Caco-2 (cell line): ENCODE measurements at regions not wholly inside any gene's neighbourhood (a gene's known extent, or its start where the extent isn't known, plus 50 kb on each side); places are given as distances from the start of the nearest gene placed in this dataset.

Source experiments
- BruUV-seq: library from RNA; stranded (reverse); fragments of 400-500 nt; replicated peaks from 2 replicates; lab custom pipeline; 2021; lab: Mats Ljungman, UMichigan
- CTCF ChIA-PET: fragments of 300-600 bp; sonication (Branson Sonifier 250); formaldehyde crosslinking; loops from one replicate; lab custom pipeline; 2022; ENCODE audit warnings: antibody characterized with exemption; lab: Charles Lee
- POLR2A ChIA-PET: fragments of 300-600 bp; sonication (Branson Sonifier 250); formaldehyde crosslinking; loops from one replicate; lab custom pipeline; 2022; ENCODE audit warnings: antibody characterized with exemption; lab: Charles Lee
- DNase-seq, 2 experiments: peaks; one replicate each; pipeline versions ENCODE4 v3.0.0 to v3.0.0-alpha.2; 2020 to 2022
- H3K27me3 ChIP-seq: replicated peaks from 2 replicates; pipeline ENCODE4 v1.6.0; 2011; ENCODE audit warnings: low read length; ENCODE audit not compliant: control insufficient read depth, insufficient read depth
- H3K36me3 ChIP-seq: 2 replicates; pipeline ENCODE4 v1.5.1; 2011; ENCODE audit warnings: low read length; ENCODE audit not compliant: control insufficient read depth, insufficient read depth
- H3K4me1 ChIP-seq: fragments of 250-450 bp; sonication (Bioruptor Pico); 2 replicates; pipeline ENCODE4 v1.5.1; 2020; ENCODE audit warnings: mild to moderate bottlenecking
- H3K4me3 ChIP-seq: 2 replicates; pipeline ENCODE4 v1.5.1; 2011; ENCODE audit warnings: low read depth, mild to moderate bottlenecking, control low read depth, low read length
- H3K9me3 ChIP-seq: fragments of 250-450 bp; sonication (Bioruptor Pico); 2 replicates; pipeline ENCODE4 v1.5.1; 2020; ENCODE audit warnings: mild to moderate bottlenecking, moderate library complexity
- H3K27ac Mint-ChIP-seq: one replicate; pipeline ENCODE4 v1.8.0; 2022; ENCODE audit warnings: mixed read lengths; ENCODE audit not compliant: unreplicated experiment
- H3K27me3 Mint-ChIP-seq: one replicate; pipeline ENCODE4 v1.8.0; 2022; ENCODE audit warnings: mixed read lengths; ENCODE audit not compliant: insufficient read depth, unreplicated experiment
- H3K36me3 Mint-ChIP-seq: one replicate; pipeline ENCODE4 v1.8.0; 2022; ENCODE audit warnings: mild to moderate bottlenecking, mixed read lengths; ENCODE audit not compliant: insufficient read depth, unreplicated experiment
- H3K4me1 Mint-ChIP-seq: one replicate; pipeline ENCODE4 v1.8.0; 2022; ENCODE audit warnings: low read depth, mixed read lengths; ENCODE audit not compliant: unreplicated experiment
- H3K4me3 Mint-ChIP-seq: one replicate; pipeline ENCODE4 v1.8.0; 2022; ENCODE audit warnings: mild to moderate bottlenecking, moderate library complexity, mixed read lengths; ENCODE audit not compliant: unreplicated experiment
- H3K9me3 Mint-ChIP-seq: one replicate; pipeline ENCODE4 v1.8.0; 2022; ENCODE audit warnings: mixed read lengths; ENCODE audit not compliant: unreplicated experiment
- intact Hi-C: fragments of 100-400 bp; cut with micrococcal nuclease; formaldehyde crosslinking; loops from one replicate; pipeline ENCODE4 v1.10.0; 2022; ENCODE audit not compliant: unreplicated experiment
- TF ChIP-seq, protein P1 (sequence below), 2 experiments: fragments of 200-600 bp in 1 of 2; IDR thresholded peaks; 1 replicate in 1 of 2; 2 replicates in 1 of 2; pipeline versions ENCODE4 v1.5.1 to v1.8.0; 2011 to 2022; ENCODE audit warnings: antibody characterized with exemption in 1 of 2, control low read depth in 1 of 2, inconsistent platforms in 1 of 2, low read depth in 1 of 2, low read length in 1 of 2, mild to moderate bottlenecking in 1 of 2, moderate library complexity in 1 of 2; ENCODE audit not compliant: insufficient read depth in 1 of 2, severe bottlenecking in 1 of 2, unreplicated experiment in 1 of 2

DNA sequence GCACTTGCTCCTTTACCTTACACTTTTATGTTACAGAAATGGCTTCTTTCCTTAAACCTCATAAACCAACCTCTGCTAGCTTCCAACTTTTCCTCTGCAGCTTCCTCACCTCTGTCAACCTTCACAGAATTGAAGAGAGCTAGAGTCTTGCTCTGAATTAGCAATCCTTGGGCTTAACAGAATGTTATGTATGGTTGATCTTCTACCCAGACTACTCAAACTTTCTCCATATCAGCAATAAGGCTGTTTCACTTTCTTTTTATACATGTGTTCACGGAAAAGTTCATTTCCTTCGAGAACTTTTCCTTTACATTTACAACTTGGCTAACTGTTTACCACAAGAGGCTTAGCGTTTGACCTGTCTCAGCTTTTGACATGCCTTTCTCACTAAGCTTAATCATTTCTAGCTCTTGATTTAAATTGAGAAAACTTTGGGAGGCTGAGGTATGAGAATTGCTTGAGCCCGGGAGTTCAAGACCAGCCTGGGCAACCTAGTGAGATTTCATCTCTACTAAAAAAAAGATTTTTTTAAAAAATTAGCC lies 207.3 kb downstream of the BMP7 start:
- no peaks in the 10 kb centered on the region for H3K9me3 Mint-ChIP-seq
- Histone ChIP-seq H3K36me3 (no peaks in the 10 kb centered on the region), H3K27me3 (no peaks in the 10 kb centered on the region), H3K4me1 (no peaks in the 10 kb centered on the region), H3K9me3 (no peaks in the 10 kb centered on the region), H3K4me3 (no peak overlapping the region)
- no peak overlapping the region for H3K4me3 Mint-ChIP-seq
- H3K27ac Mint-ChIP-seq = no peak overlapping the region
- ChIA-PET CTCF (interaction anchor here (1.3 kb wide), 3 partner anchors 12 to 508 kb away, joined by 4 to 6 read pairs (median 5); no protein-coding TSS in a partner anchor), POLR2A (interaction anchor here (0.6 kb wide), 1 partner anchor 493 kb away, joined by 3 read pairs; no protein-coding TSS in a partner anchor)
- H3K27me3 Mint-ChIP-seq = peaks cover 13% of the 10 kb centered on the region
- H3K4me1 Mint-ChIP-seq = no peaks in the 10 kb centered on the region
- H3K36me3 Mint-ChIP-seq = no peaks in the 10 kb centered on the region
- intact Hi-C loops = no loop called here
- TF ChIP-seq, protein P1, sequence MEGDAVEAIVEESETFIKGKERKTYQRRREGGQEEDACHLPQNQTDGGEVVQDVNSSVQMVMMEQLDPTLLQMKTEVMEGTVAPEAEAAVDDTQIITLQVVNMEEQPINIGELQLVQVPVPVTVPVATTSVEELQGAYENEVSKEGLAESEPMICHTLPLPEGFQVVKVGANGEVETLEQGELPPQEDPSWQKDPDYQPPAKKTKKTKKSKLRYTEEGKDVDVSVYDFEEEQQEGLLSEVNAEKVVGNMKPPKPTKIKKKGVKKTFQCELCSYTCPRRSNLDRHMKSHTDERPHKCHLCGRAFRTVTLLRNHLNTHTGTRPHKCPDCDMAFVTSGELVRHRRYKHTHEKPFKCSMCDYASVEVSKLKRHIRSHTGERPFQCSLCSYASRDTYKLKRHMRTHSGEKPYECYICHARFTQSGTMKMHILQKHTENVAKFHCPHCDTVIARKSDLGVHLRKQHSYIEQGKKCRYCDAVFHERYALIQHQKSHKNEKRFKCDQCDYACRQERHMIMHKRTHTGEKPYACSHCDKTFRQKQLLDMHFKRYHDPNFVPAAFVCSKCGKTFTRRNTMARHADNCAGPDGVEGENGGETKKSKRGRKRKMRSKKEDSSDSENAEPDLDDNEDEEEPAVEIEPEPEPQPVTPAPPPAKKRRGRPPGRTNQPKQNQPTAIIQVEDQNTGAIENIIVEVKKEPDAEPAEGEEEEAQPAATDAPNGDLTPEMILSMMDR (IDR thresholded peaks at IDR 0.05; ENCODE audit: insufficient read depth in 1 of 2, low read depth in 1 of 2, low read length in 1 of 2, severe bottlenecking in 1 of 2, unreplicated experiment in 1 of 2) = no peak
- BruUV-seq = no TSS peak
- DNase-seq = no peak

DNA sequence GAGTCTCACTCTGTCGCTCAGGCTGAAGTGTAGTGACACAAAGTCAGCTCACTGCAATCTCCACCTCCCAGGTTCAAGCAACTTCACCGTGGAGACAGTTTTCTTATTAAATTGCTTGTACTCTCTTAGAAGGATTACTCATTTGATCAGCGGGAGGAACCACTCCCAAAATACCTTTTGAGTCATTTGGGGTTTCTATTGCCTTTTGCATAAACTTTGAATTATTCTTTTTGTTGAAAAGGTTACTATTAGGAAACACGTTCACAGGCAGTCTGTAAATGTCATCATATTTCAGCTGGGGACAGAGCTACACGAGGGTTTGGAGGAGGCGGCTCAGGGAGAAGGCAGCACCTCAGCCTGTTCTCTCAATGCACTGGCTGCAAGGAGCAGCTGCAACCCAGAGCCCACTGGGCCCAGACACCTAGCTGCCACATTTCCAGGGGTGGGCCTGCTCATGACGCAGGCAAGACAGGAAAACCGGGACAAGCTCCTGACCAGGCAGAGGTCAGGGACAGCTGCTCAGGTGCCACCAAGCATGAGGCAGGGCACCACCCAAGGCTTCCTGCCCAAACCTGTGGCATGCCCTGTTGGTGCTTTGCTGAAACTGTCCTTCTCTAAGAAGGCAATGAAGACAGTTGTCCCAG lies 205.9 kb downstream of the BMP7 start:
- TF ChIP-seq, protein P1 (IDR thresholded peaks at IDR 0.05; ENCODE audit: insufficient read depth in 1 of 2, low read depth in 1 of 2, low read length in 1 of 2, severe bottlenecking in 1 of 2, unreplicated experiment in 1 of 2) = no peak

DNA sequence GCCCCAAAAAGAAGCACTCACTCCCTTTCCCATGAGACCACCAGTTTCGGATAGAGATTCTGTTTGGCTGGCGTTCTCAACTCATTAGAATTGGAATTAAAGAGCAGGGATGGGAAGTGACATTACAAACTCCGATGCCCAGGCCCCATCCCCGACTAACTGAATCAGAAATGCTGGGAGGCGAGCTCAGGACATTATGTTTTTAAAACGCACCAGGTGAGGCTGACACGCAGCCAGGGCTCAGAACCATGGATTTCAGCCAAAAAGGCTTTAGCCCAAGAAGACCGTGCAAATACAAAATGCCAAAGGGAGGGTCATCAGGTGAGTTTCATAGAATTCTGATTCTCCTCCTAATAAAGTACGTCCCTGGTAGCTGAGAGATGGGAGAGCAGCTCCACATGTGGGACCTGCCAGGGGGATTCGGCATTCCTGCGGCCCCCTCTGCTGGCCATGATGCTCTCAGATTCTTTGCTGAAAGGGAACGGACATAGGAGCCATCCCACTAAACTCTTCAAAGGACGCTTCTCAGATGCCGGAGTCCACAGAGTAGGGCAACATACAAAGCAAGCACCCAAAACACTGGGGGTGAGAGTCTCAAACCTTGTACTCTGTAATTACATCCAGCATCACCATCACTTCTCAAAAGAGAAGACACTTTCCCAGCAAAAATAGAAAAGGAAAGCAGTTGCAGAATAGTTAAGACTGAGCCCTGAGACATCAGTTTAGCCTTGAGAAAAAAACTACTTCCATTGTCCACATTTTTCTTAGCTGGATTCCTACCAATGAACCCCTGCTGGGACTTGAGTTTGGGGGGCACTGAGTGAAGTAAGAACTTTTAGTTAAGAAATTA lies 205.2 kb downstream of the BMP7 start:
- H3K4me1 ChIP-seq = no peaks in the 10 kb centered on the region
- H3K36me3 Mint-ChIP-seq = no peaks in the 10 kb centered on the region
- no peaks in the 10 kb centered on the region for H3K9me3 Mint-ChIP-seq
- no peak overlapping the region for H3K4me3 Mint-ChIP-seq
- DNase-seq = peak; percentile 82 to 85
- no peak overlapping the region for H3K4me3 ChIP-seq
- no peaks in the 10 kb centered on the region for H3K9me3 ChIP-seq
- H3K27ac Mint-ChIP-seq = no peak overlapping the region
- peaks cover 21% of the 10 kb centered on the region for H3K27me3 Mint-ChIP-seq
- H3K27me3 ChIP-seq = no peaks in the 10 kb centered on the region
- intact Hi-C loops = loop anchor here (1.0 to 5.0 kb wide), 6 partner anchors 46 to 511 kb away; partner anchors contain the start of gene TFAP2C
- peaks cover 7% of the 10 kb centered on the region for H3K4me1 Mint-ChIP-seq
- TF ChIP-seq, protein P1 (IDR thresholded peaks at IDR 0.05; ENCODE audit: insufficient read depth in 1 of 2, low read depth in 1 of 2, low read length in 1 of 2, severe bottlenecking in 1 of 2, unreplicated experiment in 1 of 2) = peak; percentile 90 to 93
- no TSS peak for BruUV-seq
- CTCF ChIA-PET = interaction anchor here (0.6 to 1.7 kb wide), 34 partner anchors 8 to 873 kb away, joined by 3 to 30 read pairs (median 4); partner anchors contain the start of gene TFAP2C
- POLR2A ChIA-PET = no interaction called here
- H3K36me3 ChIP-seq = no peaks in the 10 kb centered on the region

More for the DNA sequence above, 205.9 kb downstream of the BMP7 start:
- BruUV-seq = no TSS peak
- Mint-ChIP-seq H3K27ac (no peak overlapping the region), H3K9me3 (no peaks in the 10 kb centered on the region), H3K36me3 (no peaks in the 10 kb centered on the region), H3K27me3 (peaks cover 18% of the 10 kb centered on the region), H3K4me1 (peaks cover 1% of the 10 kb centered on the region), H3K4me3 (no peak overlapping the region)
- H3K36me3 ChIP-seq = no peaks in the 10 kb centered on the region
- intact Hi-C loops = loop anchor here (1.0 to 5.0 kb wide), 6 partner anchors 46 to 510 kb away; partner anchors contain the start of gene TFAP2C
- ChIA-PET POLR2A (no interaction called here), CTCF (interaction anchor here (0.6 to 1.7 kb wide), 34 partner anchors 9 to 873 kb away, joined by 3 to 30 read pairs (median 4); partner anchors contain the start of gene TFAP2C)
- no peaks in the 10 kb centered on the region for H3K9me3 ChIP-seq
- peak in 1 of 2 experiments; percentile 42 for DNase-seq
- no peak overlapping the region for H3K4me3 ChIP-seq
- H3K4me1 ChIP-seq = no peaks in the 10 kb centered on the region
- no peaks in the 10 kb centered on the region for H3K27me3 ChIP-seq
